Hepatic stellate cell (primary cell): ENCODE measurements at regions not wholly inside any gene's neighbourhood (a gene's known extent, or its start where the extent isn't known, plus 50 kb on each side); places are given as distances from the start of the nearest gene placed in this dataset.
A peak's percentile ranks its signal among the peaks of the same experiment; 100 is the strongest.
"Not testable (repeated sequence)": the region's sequence is repeated elsewhere in the genome, so short reads cannot be mapped to it uniquely, and the experiment has no call there.

Experiments used
- DNase-seq: peaks from one replicate; pipeline ENCODE4 v3.0.0; 2011; ENCODE audit warnings: low spot score

DNA sequence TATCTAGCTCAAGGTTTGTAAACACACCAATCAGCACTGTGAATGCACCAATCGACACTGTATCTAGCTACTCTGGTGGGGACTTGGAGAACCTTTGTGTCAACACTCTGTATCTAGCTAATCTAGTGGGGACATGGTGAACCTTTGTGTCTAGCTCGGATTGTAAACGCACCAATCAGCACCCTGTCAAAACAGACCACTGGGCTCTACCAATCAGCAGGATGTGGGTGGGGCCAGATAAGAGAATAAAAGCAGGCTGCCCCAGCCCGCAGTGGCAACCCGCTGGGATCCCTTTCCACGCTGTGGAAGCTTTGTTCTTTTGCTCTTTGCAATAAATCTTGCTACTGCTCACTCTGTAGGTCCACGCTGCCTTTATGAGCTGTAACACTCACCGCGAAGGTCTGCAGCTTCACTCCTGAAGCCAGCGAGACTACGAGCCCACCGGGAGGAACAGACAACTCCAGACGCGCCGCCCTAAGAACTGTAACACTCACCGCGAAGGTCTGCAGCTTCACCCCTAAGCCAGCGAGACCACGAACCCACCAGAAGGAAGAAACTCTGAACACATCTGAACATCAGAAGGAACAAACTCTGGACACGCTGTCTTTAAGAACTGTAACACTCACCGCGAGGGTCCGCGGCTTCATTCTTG, 128.5 kb downstream of the MRPL14 start:
- DNase-seq: not testable (repeated sequence)

DNA sequence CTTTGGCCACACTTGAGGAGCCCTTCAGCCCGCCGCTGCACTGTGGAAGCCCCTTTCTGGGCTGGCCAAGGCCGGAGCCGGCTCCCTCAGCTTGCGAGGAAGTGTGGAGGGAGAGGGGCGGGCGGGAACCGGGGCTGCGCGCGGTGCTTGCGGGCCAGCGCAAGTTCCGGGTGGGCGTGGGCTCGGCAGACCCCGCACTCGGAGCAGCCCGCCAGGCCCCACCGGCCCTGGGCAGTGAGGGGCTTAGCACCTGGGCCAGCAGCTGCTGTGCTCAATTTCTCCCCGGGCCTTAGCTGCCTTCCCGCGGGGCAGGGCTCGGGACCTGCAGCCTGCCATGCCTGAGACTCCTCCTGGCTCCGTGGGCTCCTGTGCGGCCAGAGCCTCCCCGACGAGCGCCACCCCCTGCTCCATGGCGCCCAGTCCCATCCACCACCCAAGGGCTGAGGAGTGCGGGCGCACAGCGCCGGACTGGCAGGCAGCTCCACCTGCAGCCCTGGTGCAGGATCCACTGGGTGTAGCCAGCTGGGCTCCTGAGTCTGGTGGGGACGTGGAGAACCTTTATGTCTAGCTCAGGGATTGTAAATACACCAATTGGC, 129.2 kb downstream of the MRPL14 start:
- not testable (repeated sequence) for DNase-seq

- no peak for DNase-seq
Measured at GRCh38 chr6:43997345-43997677, 129.9 kb downstream of the MRPL14 start.

GRCh38 chr6:43996618-43997344, 130.5 kb downstream of the MRPL14 start:
- no peak for DNase-seq

- DNase-seq: no peak
Measured at GRCh38 chr6:43995137-43995536, 132.1 kb downstream of the MRPL14 start.

GRCh38 chr6:43993881-43994523, 133.2 kb downstream of the MRPL14 start:
- no peak for DNase-seq

- DNase-seq: no peak
Measured at GRCh38 chr6:43992783-43993644, 134.2 kb downstream of the MRPL14 start.

DNA sequence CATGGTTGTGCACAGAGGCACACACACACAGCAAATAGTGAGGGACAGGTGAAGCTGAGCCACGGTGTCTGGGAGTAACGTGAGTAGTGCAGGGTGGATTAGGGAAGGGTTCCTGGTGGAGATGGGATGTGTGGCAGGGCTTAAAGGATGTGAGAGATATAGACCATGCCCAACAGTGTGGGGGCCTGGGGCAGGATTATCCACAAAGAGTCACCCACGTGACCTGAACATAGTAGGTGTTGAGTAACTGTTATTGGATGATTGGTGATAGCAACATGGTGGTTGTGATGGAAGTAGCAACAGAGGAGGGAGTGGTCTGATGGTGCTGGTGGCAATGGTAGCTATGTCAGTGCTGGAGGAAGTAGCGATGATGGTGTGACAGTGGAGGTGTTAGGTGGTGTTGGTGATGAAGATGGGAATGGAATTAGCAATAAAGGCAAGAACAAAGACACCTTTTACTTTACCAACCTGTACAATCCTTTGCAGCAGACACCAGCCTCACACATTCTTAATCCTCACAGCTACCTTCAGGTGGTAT, 135.1 kb downstream of the MRPL14 start:
- DNase-seq: no peak

DNA sequence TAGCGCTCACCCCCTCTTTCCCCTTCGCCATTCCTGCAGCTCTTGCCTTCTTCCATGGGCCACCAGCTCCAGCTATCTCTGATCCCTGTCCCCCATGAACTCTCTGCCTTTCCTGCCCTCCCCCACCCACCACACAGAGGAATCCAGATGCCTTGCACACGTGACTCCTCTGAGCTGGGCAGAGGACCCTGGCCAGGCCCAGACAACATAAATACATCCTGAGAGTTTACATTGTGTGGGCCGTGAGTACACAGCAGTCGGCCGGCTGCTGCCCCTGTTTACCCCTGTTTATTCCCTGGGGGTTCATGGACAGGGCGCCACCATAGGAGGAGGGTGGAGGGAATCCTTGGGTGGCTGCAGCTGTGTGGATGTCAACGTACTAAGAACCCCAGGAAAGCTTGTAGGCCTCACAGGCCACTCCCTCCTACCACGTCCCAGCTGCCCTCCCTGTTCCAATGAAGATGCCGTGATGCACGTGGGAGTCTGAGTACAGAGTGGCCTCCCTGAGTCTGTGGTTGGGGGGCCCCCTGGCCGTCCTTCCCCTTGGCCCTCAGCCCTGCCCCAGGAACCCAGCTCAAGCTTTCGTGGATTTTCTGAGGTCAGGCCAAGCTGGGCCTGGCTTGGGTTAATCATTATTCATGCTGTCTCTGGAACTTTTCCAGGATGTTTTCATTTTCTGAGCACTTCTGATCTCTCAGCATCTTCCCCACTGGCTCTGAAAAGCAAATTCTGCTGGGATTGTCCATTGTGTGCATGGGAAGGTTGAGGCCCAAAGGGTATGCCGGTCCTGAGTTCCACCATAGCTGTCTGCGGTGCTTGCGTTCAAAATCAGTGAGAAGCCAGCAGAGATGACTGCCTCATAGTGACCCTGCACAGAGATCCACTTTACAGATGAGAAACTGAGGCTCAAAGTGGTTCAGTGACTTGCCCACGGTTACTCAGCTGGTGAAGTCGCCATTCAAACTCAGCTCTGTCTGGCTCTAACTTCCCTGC, 136.3 kb downstream of the MRPL14 start:
- peak; percentile 41 for DNase-seq

DNA sequence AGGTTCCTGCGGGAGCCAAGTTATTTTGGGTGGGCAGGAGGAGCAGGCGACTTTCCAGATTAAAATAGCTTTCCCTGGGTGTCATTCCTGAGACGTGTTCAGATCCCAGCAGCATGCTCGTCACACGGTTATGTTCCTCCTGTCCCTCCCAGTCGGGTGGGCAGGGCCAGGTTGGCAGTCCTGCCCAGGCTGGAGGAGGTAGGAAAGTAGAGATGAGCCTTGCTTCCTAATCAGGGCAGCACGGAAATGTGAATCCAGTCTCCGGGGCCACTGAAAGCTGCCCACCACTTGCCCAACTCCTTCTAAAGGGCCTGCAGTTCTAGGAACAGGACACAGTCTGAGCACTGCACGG, 137.0 kb downstream of the MRPL14 start:
- DNase-seq: peak; percentile 64

GRCh38 chr6:43989581-43990146, 137.6 kb downstream of the MRPL14 start:
- no peak for DNase-seq

GRCh38 chr6:43988801-43989200, 138.5 kb downstream of the MRPL14 start:
- DNase-seq: no peak

DNA sequence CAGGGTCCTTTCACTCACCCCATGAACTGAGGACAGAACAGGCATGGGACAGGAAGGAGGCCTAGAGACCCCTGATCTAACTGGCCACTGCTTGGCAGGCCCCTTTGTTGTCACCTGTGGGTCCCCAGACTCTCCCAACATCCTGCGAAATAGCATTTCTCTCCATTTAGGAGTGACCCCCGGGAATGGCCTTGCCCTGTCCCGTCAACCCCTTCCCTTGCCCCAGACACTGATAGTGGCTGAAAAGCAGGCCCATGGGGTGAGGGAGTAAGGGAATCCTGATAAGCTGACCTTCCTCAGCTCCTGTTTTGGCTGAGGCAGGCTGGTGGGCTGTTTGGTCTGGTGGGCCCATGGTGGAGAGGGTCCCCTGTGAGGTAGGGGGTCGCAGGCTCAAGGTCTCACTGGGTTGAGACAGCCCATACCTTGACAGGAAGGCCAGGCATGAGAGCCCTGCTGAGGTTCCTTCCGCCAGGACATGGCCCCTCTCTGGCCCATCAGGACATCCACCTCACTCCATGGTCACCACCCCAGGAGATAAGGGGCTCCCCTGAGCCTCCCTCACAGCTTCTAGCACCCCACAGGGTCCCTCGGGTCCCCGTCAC, 139.3 kb downstream of the MRPL14 start:
- no peak for DNase-seq

- DNase-seq: no peak
Measured at GRCh38 chr6:43986177-43986825, 141.0 kb downstream of the MRPL14 start.

- DNase-seq: no peak
Measured at GRCh38 chr6:43985329-43985728, 141.9 kb downstream of the MRPL14 start.

DNA sequence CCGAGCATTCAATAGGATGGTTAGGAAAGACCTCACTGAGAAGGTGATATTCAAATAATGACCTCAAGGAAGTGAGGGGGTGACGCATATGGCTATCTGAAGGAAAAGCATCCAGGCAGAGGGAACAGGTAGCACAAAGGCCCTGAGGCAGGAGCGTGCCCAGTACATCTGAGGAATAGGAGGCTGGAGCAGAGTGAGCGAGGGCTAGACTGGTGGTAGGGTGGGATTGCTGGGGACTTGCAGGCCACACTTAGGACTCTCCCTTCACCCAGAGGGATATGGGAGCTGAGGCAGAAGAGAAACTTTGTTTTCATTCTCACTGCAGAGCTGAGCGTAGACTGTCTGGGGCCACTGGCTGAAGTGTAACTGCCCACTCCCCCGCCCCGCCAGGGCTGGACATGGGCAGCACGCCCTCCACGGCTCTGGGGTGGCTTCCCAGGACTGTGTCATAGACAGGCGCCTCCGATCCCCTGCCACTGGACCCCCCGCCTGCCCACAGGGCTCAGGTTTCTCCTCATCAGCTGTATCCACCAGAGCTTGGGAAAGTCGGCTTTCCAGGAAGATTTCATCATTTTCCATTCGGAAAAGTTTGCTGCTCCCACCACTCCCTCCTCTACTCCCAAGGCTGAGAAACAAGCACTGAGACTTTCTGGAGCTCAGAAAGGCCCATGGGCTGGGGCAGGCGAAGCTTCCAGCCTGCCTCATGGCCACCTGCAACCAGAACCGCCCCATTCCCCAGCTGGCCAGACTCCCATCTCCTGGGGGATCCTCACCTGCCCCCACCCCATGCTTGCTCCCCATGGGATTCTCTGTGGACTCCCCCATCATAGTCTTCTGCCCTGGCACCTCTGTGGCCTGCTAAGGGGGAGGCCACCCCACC, 142.6 kb downstream of the MRPL14 start:
- no peak for DNase-seq

GRCh38 chr6:43983632-43984031, 143.6 kb downstream of the MRPL14 start:
- DNase-seq: no peak

DNA sequence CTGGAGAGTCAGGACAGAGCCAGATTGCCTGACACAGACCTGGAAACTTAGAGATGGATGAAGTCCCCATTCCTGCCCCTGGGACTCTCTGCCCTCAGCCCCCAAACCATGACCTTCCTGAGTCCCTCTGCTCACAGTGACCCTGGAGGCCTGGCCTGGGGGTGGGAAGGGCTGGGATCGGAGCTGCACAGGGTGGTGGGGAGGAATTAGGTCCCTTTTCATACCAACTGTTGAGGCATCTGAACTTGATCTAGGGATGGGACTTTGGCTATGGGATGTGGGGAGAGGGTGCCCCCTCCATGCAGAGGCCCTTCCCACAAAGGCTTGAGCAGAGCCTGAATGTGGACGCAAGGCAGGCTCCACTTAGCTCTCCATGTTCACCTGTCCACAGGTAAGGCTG, 144.1 kb downstream of the MRPL14 start:
- no peak for DNase-seq
